T-helper 2 cell (primary cell): ENCODE measurements at regions not wholly inside any gene's neighbourhood (a gene's known extent, or its start where the extent isn't known, plus 50 kb on each side); places are given as distances from the start of the nearest gene placed in this dataset.

ENCODE experiments used
- DNase-seq, 5 experiments: peaks; one replicate each; pipeline versions ENCODE4 v3.0.0 to v3.0.0-alpha.2; 2012 to 2022

- DNase-seq: no peak
These were observed 227.4 kb upstream of the MYT1L start for GRCh38 chr2:2558476-2558875.

DNA sequence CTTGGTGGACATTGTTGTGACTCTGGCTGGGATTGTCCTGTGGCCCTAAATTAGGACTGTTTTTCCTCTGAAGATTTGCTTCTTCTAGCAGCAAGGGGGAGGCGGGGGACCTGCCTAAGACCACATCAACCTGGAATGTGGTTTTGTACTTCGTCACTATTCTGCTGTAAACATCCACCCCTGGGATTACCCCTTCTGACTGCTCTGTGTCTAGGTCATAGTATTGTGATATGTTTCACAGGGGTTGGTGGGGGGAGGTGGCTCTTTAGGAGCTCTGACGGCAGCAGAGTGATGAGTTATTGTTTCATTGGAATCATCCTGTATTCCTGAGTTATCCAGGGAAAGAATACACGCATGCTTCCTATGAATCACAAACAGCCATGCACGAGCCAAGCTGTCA is 226.4 kb upstream of the MYT1L start:
- no peak for DNase-seq

GRCh38 chr2:2550856-2551255 is 219.8 kb upstream of the MYT1L start:
- DNase-seq: no peak

GRCh38 chr2:2547911-2548310 is 216.8 kb upstream of the MYT1L start:
- DNase-seq: no peak

GRCh38 chr2:2547451-2547850 is 216.4 kb upstream of the MYT1L start:
- DNase-seq: no peak

DNA sequence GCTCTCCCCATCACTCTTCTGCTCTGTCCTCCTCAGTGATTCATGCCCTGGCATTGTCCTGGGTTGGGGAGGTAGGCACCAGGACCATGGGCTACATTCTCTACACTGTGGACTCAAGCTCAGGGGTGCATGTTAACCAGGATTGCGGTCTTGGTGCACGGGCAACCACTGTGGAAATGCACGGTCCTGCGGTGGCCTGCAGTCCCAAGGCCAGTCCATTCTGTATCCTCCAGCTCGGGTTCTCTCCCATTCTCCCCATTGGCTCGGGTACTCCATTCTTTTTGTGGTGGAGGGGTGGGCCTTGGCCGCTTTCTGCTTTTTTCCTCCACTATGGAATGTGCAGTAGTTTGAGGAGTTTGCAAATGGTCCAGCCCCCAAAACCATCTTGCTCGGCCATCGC is 215.0 kb upstream of the MYT1L start:
- DNase-seq: no peak

DNA sequence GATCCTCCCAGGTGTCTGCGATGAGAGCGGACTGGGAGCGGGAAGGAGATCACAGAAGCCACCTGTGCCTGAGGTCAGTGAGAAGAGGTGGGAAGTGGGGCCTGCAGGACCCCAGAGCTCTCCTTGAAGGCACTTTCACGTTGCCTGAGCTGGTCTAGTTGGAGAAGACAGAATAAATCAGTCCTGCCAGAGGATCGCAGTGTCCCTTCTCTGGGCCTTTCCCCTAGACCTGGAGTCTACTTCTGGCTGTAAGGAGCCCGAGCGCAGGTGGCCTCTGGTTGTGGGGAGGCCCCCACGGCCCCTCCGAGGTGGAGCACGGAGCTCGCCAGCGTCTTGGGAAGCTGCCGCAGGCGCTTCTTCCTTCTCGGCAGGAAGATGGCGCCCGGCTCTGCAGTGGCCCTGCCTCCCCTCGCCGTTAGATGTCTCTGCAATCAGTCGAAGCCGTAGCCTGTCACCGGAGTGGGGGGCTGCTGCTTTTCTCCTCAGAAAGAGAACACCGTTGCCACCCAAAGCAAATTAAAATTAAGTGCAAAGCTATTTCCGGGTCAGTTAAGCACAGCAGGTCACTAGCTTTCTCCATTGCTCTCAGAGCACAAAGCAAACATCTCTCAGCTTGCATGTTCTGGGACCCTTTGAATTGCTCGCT is 212.0 kb upstream of the MYT1L start:
- DNase-seq: no peak

- no peak for DNase-seq
These were observed 211.2 kb upstream of the MYT1L start for GRCh38 chr2:2542316-2542715.

GRCh38 chr2:2540406-2540805 is 209.3 kb upstream of the MYT1L start:
- no peak for DNase-seq

DNA sequence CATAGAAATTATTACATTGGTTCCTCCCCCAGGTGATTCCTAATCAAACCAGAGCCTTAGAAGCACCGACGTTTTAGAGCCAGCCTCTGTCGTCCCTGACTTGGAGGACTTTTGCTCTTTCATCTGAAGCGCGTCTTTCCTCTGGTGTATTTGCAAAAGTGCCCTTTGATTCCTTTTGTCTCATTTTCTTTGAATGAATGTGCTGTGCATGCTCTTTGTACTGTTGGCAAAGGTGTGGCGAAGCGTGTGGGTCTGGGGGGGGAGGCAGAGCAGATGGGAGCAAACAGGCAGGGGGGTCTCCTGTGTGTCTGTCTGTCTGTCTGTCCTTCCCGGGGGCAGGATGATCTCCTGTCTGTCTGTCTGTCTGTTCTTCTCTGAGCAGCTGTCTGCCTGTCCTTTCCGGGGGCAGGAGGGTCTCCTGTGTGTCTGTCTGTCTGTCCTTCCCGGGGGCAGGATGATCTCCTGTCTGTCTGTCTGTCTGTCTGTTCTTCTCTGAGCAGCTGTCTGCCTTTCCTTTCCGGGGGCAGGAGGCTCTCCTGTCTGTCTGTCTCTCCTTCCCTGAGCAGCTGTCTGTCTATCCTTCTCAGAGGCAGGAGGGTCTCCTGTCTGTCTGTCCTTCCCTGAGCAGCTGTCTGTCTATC is 205.5 kb upstream of the MYT1L start:
- DNase-seq: no peak

DNA sequence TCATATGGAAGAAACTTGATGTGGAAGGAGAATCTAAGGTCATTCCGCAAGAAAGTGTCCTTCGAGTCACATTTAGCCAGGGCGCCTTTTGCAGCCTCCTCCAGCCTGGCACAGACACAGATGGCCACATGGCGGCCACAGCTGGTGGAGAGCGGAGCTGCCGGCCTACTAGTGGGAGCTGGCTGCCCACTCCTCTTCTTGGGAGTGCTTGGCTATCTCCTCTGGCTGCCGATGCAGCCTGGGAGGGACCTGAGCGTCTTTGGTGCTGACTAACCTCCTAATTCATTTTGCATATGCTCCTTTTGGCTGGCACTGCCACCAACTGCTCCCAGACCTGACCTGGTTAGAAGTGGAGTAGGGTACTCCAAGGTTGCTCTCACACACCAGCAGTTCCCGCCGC is 199.3 kb upstream of the MYT1L start:
- no peak for DNase-seq

DNA sequence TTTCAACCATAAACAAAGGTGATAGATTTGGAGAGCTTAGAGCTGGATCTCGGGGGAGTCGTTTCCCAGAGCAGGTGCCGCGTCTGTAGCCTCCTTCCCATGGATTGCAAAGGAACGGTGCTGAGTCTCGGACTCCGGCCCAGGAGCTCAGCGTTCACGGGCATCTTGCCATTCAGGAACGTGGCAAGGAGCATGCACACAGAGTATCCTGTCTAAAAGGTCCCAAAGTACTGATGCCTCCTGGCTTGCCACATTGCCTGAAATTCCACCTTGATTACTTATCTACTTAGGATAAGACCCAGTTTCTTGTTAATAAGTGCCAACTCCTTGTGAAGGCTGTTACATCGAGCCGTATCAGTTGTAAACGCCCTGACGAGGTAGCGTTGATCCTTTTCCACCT is 197.8 kb upstream of the MYT1L start:
- no peak for DNase-seq

GRCh38 chr2:2527148-2527547 is 196.1 kb upstream of the MYT1L start:
- DNase-seq: no peak

GRCh38 chr2:2524348-2524941 is 193.4 kb upstream of the MYT1L start:
- no peak for DNase-seq

GRCh38 chr2:2523461-2524347 is 192.6 kb upstream of the MYT1L start:
- DNase-seq: no peak

DNA sequence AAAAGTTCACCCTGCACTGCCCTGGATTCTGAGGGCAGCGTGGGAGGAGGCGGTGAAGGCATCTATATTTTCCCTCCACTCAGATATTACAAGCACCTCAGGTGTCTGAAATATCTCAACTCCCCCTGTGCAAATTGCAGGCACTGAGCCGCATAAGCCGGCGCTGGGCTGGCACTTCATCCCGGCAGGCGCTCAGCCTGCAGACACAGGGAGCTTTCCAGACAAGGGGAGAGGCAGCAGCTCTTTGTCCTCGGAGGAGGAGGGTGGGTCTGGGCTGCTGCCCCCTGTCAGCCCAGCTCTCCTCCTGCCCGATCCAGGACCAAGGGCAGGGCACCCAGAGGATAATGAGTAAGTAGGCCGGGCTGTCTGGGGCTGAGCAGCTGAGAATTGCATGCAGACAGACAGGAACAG is 189.3 kb upstream of the MYT1L start:
- DNase-seq: no peak

GRCh38 chr2:2519381-2519780 is 188.3 kb upstream of the MYT1L start:
- DNase-seq: no peak

DNA sequence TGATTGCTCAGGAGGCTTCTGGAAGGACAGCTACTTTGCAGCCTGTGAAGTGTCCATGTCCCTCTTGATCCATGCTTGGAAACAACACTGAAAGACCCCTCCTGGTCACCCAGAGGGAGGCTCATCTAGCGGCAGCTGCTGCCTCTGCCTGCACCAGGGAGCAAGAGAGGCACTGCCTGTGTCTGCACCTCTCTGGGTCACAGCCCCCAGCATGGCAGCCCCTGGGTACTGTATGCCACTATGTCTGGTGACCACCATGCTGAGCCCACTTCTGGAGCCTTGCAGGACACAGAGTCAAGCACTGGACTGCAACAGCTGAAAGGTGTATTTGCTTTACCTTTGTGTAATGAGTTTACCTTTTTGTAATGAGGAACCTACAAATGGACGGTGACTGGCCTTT is 186.3 kb upstream of the MYT1L start:
- no peak for DNase-seq

DNA sequence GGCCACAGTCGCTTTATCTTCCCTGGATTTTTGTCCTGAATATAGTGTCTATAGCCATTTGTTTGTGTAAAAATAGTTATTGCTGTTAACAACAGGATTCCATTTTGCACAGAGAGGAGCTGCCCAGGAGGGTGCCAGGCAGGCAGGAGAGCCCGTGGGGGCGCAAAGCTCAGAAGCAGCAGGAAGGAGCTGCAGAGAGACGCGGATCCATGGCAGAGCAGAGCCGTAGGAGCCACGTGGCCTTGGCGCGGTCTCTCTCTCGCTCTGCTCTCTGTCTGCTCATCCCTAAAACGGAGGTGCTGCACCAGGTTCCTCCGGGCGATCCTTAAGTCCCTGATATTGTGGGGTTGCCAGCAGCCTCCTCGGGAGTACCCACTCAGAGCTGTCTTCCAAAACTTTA is 185.3 kb upstream of the MYT1L start:
- DNase-seq: no peak

GRCh38 chr2:2512931-2513330 is 181.9 kb upstream of the MYT1L start:
- DNase-seq: no peak

DNA sequence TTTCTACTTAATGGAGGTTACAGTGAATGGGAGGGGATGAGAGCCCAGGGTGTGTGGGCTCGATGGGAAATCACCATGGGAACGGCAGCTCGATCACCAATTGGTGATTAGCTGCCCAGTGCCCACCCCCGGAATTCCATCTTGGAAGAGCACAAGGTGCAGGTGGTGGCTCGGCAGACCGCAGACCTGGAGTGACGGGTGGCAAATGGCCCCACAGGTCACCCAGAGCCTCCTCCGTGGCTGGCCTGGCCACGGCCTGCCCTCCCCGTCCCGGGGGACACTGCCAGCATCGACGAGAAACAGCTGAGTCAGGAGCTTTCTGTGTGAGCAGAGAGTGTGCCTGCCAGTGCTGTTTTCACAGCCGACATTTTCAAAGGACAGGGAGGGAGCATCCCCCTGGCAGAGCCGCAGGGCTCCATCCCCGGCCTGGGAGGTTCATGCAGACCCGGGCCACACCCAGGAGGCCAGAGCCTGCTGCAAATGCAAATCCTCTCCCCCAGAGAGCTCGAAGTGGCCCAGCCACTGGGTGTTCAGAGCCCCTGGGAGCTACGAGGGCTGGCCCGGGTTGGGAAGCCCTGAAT is 176.4 kb upstream of the MYT1L start:
- no peak for DNase-seq

DNA sequence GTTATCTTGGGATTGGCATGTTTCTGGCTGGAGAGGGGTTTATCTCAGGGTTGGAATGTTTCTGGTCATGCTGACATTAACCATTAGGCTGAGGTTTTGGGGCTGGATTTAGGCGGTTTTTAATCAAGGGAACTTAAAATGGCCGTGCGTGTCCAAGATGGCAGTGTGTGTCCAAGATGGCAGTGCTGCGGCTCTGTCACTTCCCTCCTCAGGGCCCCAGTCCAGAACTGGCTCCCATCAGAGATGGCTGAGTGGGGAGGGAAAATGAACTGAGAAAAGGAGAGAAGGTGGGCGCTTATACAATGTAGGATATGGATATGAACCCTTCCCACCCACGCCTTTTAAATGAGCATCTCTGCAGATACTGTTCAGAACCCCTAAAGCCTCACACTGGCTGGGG is 175.5 kb upstream of the MYT1L start:
- DNase-seq: no peak

- no peak for DNase-seq
These were observed 174.5 kb upstream of the MYT1L start for GRCh38 chr2:2505604-2506003.
